ENCODE measurements at regions not wholly inside any gene's neighbourhood (a gene's known extent, or its start where the extent isn't known, plus 50 kb on each side); places are given as distances from the start of the nearest gene placed in this dataset.

DNA sequence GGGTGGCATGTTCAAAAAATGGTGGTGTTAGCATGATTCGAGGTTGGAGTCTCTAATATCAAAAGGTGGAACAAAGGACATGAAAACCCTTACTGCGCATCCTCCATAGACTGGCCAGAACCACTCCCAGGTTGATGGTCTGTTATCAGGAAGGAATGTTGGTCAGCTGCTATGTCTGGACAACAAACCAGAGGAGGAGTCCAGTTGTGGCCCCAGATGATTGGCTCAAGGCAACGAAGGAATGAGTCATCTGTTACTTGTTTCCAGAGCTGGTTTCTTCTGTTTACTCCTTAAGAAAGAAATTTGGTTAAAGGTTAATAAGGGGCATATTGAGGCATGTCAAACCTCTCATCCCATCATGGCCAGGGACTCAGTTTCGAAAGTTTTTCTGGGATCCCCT, 56.8 kb upstream of the GRIA4 start:
- no peak for TF ChIP-seq POLR2A (IDR thresholded peaks at IDR 0.05; ENCODE audit: low read depth)
- no peak for TF ChIP-seq EP300 (IDR thresholded peaks at IDR 0.05)
- TF ChIP-seq, protein P1, sequence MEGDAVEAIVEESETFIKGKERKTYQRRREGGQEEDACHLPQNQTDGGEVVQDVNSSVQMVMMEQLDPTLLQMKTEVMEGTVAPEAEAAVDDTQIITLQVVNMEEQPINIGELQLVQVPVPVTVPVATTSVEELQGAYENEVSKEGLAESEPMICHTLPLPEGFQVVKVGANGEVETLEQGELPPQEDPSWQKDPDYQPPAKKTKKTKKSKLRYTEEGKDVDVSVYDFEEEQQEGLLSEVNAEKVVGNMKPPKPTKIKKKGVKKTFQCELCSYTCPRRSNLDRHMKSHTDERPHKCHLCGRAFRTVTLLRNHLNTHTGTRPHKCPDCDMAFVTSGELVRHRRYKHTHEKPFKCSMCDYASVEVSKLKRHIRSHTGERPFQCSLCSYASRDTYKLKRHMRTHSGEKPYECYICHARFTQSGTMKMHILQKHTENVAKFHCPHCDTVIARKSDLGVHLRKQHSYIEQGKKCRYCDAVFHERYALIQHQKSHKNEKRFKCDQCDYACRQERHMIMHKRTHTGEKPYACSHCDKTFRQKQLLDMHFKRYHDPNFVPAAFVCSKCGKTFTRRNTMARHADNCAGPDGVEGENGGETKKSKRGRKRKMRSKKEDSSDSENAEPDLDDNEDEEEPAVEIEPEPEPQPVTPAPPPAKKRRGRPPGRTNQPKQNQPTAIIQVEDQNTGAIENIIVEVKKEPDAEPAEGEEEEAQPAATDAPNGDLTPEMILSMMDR (IDR thresholded peaks at IDR 0.05), result no peak
- TF ChIP-seq POLR2AphosphoS5 (IDR thresholded peaks at IDR 0.05), result no peak
- Histone ChIP-seq H3K4me3 (no peak overlapping the region), H3K27me3 (no peaks in the 10 kb centered on the region), H3K27ac (replicated peaks in 1 of 4) (no peak overlapping the region), H3K9me3 (no peaks in the 10 kb centered on the region), H3K4me1 (no peaks in the 10 kb centered on the region), H3K36me3 (no peaks in the 10 kb centered on the region)
- DNase-seq (ENCODE audit: extremely low spot score), result no peak
- WGBS, result 78% methylated on average over 4 of the region's 4 CpGs
- intact Hi-C loops (cut with DNase I), result no loop called here

DNA sequence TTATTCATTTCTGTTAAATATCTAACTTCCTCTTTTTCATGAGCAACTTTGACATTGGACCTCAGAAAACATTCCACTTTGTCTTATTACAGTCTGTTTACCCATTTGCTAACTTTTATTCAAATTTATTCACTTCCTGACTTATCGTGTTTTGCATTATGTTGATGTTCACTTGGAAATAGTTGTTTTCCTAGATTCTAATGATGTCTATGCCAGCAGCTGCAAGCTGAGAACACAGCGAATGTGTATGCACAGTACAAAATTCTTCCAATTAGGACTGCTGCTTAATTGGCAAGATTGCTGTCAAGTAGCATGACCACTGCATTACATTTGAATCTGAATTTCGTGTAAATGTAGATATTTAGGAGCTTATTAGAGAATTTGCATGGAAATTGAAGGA, 61.5 kb upstream of the GRIA4 start:
- 57% methylated on average over 3 of the region's 3 CpGs for WGBS
- H3K27me3 ChIP-seq, result no peaks in the 10 kb centered on the region
- H3K9me3 ChIP-seq, result no peaks in the 10 kb centered on the region
- intact Hi-C loops (cut with DNase I), result no loop called here
- H3K36me3 ChIP-seq, result no peaks in the 10 kb centered on the region
- H3K4me1 ChIP-seq, result no peaks in the 10 kb centered on the region
- TF ChIP-seq EP300 (IDR thresholded peaks at IDR 0.05) (no peak), POLR2A (IDR thresholded peaks at IDR 0.05; ENCODE audit: low read depth) (no peak), POLR2AphosphoS5 (IDR thresholded peaks at IDR 0.05) (no peak)
- TF ChIP-seq, protein P1 (IDR thresholded peaks at IDR 0.05), result no peak
- H3K4me3 ChIP-seq, result no peak overlapping the region
- H3K27ac ChIP-seq (replicated peaks in 1 of 4), result no peak overlapping the region
- DNase-seq (ENCODE audit: extremely low spot score), result no peak

DNA sequence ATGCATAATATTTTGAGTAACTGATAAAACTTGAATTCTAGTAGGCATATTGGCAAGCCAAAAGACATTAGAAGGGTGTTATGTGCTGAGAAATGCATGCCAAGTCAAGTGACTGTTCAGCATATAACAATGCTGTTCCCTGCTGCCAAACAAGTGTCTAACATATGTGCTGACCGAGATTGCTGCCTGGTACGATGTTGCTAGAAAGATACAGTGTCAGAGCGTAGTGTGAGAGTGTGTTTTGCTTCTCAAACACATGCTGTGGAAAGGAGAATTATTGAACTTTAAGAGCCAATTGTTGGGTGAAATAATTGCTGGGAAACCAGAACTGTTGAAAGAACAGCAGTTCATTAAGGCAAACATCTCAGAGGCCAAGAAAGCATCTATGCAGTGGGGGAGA, 71.3 kb upstream of the GRIA4 start:
- WGBS, result 77% methylated on average over 3 of the region's 3 CpGs
- intact Hi-C loops (cut with DNase I), result no loop called here
- Histone ChIP-seq H3K27me3 (no peaks in the 10 kb centered on the region), H3K9me3 (no peaks in the 10 kb centered on the region), H3K27ac (replicated peaks in 1 of 4) (no peak overlapping the region), H3K4me3 (no peak overlapping the region), H3K36me3 (no peaks in the 10 kb centered on the region), H3K4me1 (peaks cover 0 to 7% (median 0%) of the 10 kb centered on the region in 4 donors)
- DNase-seq (ENCODE audit: extremely low spot score), result no peak
- TF ChIP-seq EP300 (IDR thresholded peaks at IDR 0.05), result no peak
- TF ChIP-seq POLR2A (IDR thresholded peaks at IDR 0.05; ENCODE audit: low read depth), result no peak
- TF ChIP-seq, protein P1 (IDR thresholded peaks at IDR 0.05), result no peak

DNA sequence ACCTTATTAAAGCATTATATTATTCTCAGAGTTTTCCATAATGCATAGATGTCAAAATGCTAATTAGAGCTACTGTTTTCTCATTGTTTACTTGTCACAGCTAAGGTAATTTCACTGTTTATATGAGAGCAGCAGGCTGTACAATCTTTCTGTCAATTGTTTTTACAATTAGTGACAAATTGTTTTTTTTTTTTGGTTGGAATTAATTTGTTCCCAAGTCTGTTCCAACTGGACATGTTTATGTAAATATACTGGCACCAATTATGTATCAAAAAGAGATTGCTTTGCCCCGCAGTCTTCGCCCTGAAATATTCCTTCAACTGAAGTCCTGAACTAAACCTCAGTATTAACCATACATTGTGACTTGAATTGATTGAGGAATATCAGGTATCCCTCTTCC, 72.3 kb upstream of the GRIA4 start:
- 38% methylated on average over 2 of the region's 2 CpGs for whole genome bisulfite sequencing
- intact Hi-C loops (cut with DNase I), result no loop called here
- H3K36me3 ChIP-seq, result no peaks in the 10 kb centered on the region
- no peak for DNase-seq (ENCODE audit: extremely low spot score)
- H3K9me3 ChIP-seq, result no peaks in the 10 kb centered on the region
- H3K4me1 ChIP-seq, result peaks cover 0 to 7% (median 0%) of the 10 kb centered on the region in 4 donors
- TF ChIP-seq, protein P1 (IDR thresholded peaks at IDR 0.05), result no peak
- TF ChIP-seq EP300 (IDR thresholded peaks at IDR 0.05) (no peak), POLR2A (IDR thresholded peaks at IDR 0.05; ENCODE audit: low read depth) (no peak), POLR2AphosphoS5 (IDR thresholded peaks at IDR 0.05) (no peak)
- H3K4me3 ChIP-seq, result no peak overlapping the region
- H3K27ac ChIP-seq (replicated peaks in 1 of 4), result no peak overlapping the region
- no peaks in the 10 kb centered on the region for H3K27me3 ChIP-seq

DNA sequence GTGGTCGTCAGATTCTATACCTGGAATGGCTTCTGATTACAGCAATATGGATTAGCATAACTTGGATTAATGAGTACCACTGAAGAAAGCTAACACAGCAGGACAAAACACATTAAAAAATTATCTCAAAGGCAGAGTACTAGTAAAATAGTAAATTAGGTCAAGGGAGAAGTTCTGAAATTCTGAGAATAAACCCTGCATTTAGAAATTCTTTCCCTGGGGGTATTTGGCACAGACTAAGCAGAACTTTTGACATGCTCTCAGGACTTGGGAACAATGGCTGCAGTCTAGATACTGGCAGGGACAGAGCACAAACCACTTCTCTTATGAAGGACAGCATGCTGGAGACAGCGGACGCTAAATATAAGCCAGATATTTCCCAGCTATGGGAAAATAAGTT, 85.6 kb upstream of the GRIA4 start:
- DNase-seq (ENCODE audit: extremely low spot score), result no peak
- intact Hi-C loops (cut with DNase I), result no loop called here
- H3K27ac ChIP-seq (replicated peaks in 1 of 4), result no peak overlapping the region
- peaks cover 0 to 3% (median 0%) of the 10 kb centered on the region in 4 donors for H3K9me3 ChIP-seq
- no peaks in the 10 kb centered on the region for H3K36me3 ChIP-seq
- H3K27me3 ChIP-seq, result no peaks in the 10 kb centered on the region
- H3K4me1 ChIP-seq, result no peaks in the 10 kb centered on the region
- no peak for TF ChIP-seq POLR2A (IDR thresholded peaks at IDR 0.05; ENCODE audit: low read depth)
- no peak for TF ChIP-seq EP300 (IDR thresholded peaks at IDR 0.05)
- TF ChIP-seq, protein P1 (IDR thresholded peaks at IDR 0.05), result no peak
- TF ChIP-seq POLR2AphosphoS5 (IDR thresholded peaks at IDR 0.05), result no peak
- WGBS, result 80% methylated on average over 3 of the region's 3 CpGs
- H3K4me3 ChIP-seq, result no peak overlapping the region

Measured in esophagus muscularis mucosa (tissue), 4 donors.